ENCODE measurements at regions not wholly inside any gene's neighbourhood (a gene's known extent, or its start where the extent isn't known, plus 50 kb on each side); places are given as distances from the start of the nearest gene placed in this dataset.
"Not testable (repeated sequence)": the region's sequence is repeated elsewhere in the genome, so short reads cannot be mapped to it uniquely, and the experiment has no call there.

DNA sequence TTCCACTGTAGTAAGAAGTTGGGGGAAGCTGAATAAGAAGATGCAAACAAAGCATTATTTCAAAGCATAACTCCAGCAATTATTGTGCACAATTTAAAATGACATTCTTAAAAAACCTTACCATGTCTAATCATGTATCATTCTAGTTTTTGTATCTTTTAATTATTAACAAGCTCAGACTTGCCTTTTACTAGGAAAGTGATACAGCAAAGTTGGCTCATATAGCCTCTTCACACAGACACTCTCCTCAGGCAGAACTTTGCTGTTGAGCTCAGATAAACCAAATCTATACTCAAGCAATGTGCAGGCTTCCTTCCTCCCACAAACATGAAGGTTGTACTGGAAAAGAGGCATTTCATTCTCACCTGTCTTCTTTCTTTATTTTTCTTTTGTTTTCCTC lies 358.7 kb upstream of the EMCN start:
- Histone ChIP-seq H3K9me3 (no peaks in the 10 kb centered on the region), H3K4me3 (no peak overlapping the region), H3K36me3 (no peaks in the 10 kb centered on the region), H3K27me3 (no peaks in the 10 kb centered on the region)
- DNase-seq, result no peak

DNA sequence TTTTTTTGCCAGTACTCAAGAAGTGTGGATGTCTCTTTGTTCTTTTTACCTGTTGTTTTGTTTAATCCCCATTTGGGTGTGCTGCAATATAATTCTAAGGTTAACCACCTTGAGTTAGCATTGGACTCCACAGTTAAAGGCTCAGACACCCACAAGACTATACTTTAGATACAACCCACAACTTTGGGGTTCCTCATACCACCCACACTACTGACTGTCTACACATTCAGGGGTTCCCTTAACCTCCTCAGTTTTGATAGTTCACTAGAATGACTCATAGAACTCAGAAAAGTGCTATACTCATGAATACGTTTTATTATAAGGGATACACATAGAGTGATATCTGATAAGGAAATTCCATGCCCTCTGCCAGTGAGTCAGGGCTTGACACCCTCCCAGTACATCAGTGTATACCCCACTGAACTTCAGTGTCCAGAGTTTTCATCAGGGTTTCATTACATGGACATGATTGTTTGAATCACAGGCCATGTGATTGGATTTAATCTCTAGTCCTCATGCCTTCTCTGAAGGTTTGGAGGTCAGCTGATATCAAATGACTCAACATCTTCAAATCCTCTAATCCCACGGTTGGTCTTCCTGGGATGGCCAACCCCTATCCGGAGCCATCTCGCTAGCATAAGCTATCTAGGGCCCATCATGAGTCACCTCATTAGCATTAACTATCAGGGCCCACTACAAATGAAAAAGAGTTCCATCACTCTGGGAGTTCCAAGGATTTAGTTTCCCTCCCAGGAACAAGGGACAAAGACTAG lies 357.7 kb upstream of the EMCN start:
- no peaks in the 10 kb centered on the region for H3K27me3 ChIP-seq
- DNase-seq, result no peak
- no peaks in the 10 kb centered on the region for H3K36me3 ChIP-seq
- no peaks in the 10 kb centered on the region for H3K9me3 ChIP-seq
- no peak overlapping the region for H3K4me3 ChIP-seq

DNA sequence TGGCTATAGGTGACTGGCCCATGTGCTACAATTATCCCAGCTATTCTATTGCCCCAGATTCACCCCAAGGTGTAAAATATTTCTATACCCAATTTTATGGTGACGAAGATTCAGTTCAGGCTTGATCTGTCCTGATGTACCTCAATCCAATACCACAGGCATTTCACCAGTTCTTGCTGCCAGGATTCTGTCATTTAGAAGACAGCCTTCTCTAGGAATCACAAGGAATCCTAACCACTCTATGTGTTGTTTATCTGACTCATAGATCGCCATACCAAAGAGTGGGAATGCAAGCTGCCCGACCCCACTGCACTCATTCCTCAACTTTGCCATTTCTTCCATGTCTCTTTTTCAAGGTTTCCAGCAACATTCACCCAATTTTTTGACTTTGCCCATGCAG lies 355.0 kb upstream of the EMCN start:
- Histone ChIP-seq H3K9me3 (no peaks in the 10 kb centered on the region), H3K36me3 (no peaks in the 10 kb centered on the region), H3K27me3 (no peaks in the 10 kb centered on the region), H3K4me3 (no peak overlapping the region)
- DNase-seq, result no peak

DNA sequence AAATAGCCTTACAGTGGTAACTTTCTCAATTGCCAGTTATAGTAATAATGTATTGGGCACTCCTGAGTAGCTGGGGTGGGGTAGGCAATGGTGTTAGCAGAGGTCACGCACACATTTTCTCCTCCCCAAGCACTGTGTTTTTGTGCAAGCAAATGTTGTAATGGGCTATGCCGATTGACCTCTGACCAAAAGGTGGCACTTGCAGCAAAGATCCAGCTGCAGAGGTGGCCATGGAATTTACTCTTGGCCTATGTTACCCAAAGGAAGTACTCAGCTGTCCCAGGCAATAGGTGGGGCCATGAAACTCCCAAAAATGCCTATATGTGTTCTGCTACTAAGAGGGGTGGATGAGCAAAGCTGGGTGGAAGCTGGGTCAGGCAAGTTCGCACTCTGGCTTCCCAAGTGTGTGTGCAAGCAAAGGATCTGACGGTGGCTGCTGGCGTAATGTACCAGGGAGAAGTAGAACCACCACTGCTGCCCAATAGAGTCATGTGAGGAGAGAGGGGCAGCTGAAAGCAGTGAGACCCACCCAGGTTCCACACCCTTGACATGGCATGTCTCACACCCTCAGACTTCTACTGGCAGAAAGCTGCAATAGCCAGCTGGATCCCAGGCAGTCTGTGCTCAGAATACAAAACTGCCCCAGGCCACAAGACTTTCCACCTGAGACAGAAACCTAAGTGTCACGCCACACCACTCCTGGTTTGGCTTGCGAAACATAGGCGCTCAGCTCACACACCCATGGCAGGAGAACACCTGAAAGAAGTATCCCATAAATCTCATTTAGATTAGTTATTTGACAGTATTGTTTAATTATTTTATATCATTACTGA lies 353.3 kb upstream of the EMCN start:
- H3K9me3 ChIP-seq, result no peaks in the 10 kb centered on the region
- H3K36me3 ChIP-seq, result no peaks in the 10 kb centered on the region
- no peak for DNase-seq
- no peaks in the 10 kb centered on the region for H3K27me3 ChIP-seq
- H3K4me3 ChIP-seq, result no peak overlapping the region

DNA sequence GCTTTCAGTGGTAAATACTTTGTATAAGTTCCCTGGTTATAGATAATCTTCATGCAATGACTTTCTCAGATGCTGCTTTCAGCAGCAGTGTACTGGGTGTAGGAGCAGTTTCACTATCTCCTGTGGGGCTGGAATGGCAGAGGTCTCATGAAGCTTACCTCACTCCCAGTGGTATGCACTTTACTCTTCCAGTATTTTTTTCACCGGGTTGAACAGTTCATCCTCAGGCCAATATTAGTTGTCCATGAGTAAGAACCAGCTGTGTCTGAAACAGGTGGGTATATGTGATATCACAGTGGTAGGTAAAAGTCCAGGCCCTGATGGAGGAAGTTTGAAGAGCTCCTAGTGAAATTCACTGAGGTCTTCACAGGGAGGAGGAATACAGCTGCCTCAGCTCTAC lies 351.5 kb upstream of the EMCN start:
- DNase-seq, result no peak
- no peaks in the 10 kb centered on the region for H3K9me3 ChIP-seq
- no peak overlapping the region for H3K4me3 ChIP-seq
- no peaks in the 10 kb centered on the region for H3K27me3 ChIP-seq
- no peaks in the 10 kb centered on the region for H3K36me3 ChIP-seq

DNA sequence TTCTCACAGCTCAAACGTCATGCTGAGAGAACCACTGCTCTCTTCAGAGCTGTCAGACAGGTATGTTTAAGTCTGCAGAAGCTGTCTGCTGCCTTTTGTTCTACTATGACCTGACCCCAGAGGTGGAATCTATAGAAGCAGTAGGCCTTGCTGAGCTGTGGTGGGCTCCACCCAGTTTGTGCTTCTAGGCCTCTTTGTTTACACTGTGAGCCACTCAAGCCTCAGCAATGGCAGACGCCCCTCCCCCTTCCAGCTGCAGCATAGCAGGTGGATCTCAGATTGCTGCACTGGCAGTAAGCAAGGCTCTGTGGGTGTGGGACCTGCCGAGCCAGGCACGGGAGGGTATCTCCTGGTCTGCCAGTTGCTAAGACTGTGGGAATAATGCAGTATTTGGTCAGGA lies 350.5 kb upstream of the EMCN start:
- DNase-seq, H3K9me3 ChIP-seq, H3K36me3 ChIP-seq, H3K4me3 ChIP-seq, H3K27me3 ChIP-seq: not testable (repeated sequence)

DNA sequence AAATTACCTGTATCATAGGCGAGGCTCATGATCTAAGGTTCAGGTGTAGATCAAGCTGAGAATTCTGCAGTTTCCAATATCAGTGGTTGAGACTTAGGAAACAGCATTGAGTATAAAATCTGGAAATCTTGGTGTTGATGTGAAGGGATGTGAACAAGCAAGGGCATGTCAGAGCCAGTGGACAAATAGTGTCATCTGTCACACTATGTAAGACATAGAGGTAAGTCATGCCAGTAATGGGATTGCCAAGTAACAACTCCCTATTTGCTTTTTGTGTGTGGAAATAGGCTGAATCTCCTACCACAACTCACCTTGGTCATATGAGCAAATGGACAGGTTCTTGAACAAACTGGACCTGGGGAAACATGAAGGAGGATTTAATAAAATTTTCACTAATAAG lies 334.5 kb upstream of the EMCN start:
- DNase-seq, result no peak
- H3K36me3 ChIP-seq, result no peaks in the 10 kb centered on the region
- no peaks in the 10 kb centered on the region for H3K9me3 ChIP-seq
- H3K4me3 ChIP-seq, result no peak overlapping the region
- no peaks in the 10 kb centered on the region for H3K27me3 ChIP-seq

DNA sequence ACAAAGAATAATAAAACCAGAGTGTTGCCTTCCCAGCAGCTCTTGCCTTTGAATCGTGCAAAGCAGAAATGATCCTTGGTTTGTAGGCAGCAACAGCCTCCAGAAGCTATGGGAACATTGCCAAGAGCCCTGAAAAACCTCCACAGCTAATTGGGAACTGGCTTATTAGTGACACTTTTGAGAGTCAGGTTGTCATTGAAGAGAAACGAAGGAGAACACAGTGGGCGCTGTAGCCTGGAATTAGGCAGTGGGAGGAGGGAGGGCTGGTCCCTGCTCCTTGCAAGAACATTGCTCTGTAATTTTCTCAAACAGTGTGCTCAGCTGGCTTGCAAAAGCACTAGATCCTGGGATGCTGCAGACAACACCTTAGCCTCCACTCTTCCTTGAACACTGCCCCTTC lies 331.5 kb upstream of the EMCN start:
- Histone ChIP-seq H3K4me3 (no peak overlapping the region), H3K9me3 (no peaks in the 10 kb centered on the region), H3K36me3 (no peaks in the 10 kb centered on the region), H3K27me3 (no peaks in the 10 kb centered on the region)
- no peak for DNase-seq

DNA sequence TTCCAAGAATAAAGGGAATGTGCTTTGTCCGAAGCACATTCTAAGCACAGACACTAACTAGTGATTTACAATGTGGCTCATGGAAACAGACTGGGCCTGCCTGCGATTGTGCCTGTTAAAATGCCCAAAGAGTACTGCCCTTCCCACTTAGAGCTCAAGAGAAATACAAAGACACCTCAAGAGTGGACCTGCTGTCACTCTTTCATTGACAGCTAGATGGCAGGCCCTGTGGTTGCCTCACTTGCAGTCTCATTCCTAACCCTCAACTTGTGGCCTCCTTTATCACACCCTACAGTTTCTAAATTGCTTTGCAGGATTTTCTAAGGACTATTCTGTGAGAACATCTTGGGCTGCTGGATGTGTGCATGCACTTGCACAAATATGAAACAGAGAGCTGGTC lies 331.0 kb upstream of the EMCN start:
- no peaks in the 10 kb centered on the region for H3K27me3 ChIP-seq
- no peaks in the 10 kb centered on the region for H3K36me3 ChIP-seq
- no peaks in the 10 kb centered on the region for H3K9me3 ChIP-seq
- no peak for DNase-seq
- no peak overlapping the region for H3K4me3 ChIP-seq

DNA sequence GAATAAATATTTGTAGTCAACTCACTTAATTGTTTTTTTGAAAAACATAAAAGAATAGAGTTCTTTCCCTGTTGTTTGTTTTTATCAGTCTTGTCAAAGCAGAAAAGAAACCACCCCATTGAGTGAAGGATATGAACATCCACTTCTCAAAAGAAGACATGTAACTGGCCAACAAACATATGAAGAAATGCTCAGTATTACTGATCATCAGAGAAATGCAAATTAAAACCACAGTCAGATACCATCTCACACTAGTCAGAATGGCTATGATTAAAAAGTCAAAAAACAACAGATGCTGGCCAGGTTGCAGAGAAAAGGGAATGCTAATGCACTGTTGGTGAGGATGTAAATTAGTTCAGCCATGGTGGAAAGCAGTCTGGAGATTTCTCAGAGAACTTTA lies 326.1 kb upstream of the EMCN start:
- Histone ChIP-seq H3K27me3 (no peaks in the 10 kb centered on the region), H3K4me3 (no peak overlapping the region), H3K36me3 (no peaks in the 10 kb centered on the region), H3K9me3 (no peaks in the 10 kb centered on the region)
- no peak for DNase-seq

DNA sequence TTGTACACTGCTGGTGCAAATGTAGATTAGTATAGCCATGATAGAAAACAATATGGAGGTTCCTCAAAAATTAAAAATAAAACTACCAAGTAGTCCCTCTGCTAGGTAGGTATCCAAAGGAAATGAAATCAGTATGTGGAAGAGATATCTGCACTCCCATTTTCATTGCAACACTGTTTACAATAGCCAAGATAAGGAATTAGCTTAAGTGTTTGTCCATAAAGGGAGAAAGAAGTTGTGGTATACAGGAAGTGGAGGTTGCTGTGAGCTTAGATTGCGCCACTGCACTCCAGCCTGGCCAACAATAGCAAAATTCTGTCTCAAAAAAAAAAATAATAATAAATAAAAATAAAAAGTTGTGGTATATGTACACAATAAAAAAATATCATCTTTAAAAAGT lies 325.0 kb upstream of the EMCN start:
- Histone ChIP-seq H3K9me3 (no peaks in the 10 kb centered on the region), H3K36me3 (no peaks in the 10 kb centered on the region), H3K27me3 (no peaks in the 10 kb centered on the region), H3K4me3 (no peak overlapping the region)
- no peak for DNase-seq

DNA sequence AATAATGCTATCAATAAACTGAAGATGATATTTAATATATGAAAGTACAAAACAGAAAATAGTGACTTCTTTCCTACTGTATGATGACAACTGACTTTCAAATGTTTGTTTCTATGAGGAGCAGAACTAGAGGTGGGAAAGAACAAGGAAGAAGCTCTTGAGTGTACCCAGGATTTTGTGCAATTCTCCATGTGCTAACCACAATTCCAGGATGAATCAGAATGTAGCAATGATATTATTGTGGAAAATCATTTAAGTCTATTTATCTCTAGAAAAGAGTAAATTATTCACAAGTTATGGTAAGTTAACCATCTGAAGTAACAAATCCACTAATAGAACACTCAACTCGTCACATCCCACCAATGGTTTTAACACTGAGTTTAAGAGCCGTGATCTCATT lies 324.1 kb upstream of the EMCN start:
- no peak for DNase-seq
- no peaks in the 10 kb centered on the region for H3K27me3 ChIP-seq
- H3K4me3 ChIP-seq, result no peak overlapping the region
- H3K36me3 ChIP-seq, result no peaks in the 10 kb centered on the region
- H3K9me3 ChIP-seq, result no peaks in the 10 kb centered on the region

DNA sequence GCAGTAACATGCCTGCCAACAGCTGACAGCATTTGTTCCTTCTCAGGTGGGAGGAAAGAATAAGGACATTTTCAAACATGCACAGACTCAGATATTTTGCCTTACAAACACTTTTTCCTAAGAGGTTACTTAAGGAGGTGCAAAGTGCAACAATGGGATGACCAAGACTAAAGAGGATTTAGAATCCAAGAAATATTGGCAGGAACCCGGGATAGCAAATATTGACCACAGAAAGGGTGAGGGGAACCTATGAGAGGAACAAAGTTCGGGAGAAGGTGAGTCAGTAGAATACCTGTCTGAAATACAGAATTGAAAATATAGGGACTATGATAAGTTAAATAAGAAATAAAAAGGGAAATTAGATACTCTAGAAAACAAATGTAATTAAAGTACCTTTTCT lies 321.9 kb upstream of the EMCN start:
- H3K9me3 ChIP-seq, result no peaks in the 10 kb centered on the region
- H3K27me3 ChIP-seq, result no peaks in the 10 kb centered on the region
- DNase-seq, result no peak
- no peak overlapping the region for H3K4me3 ChIP-seq
- H3K36me3 ChIP-seq, result no peaks in the 10 kb centered on the region

DNA sequence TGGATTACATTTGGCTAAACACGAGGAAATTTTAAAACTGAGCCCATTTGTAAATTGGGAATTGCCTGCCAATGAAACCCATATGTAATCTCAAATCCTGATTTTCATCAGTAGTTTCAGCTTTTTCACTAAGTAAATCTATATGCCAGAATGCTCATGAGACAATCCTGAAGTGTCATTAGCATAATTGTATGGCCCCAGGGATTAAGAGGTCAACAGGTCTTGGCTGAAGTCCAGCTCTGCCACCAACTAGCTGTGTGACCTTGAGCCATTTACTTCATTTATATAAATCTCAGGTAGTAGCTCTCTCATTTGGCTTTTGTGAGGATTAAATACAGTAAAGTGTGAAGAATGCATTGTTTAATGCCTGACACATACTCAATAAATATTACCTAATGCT lies 320.5 kb upstream of the EMCN start:
- no peaks in the 10 kb centered on the region for H3K36me3 ChIP-seq
- H3K9me3 ChIP-seq, result no peaks in the 10 kb centered on the region
- H3K4me3 ChIP-seq, result no peak overlapping the region
- H3K27me3 ChIP-seq, result no peaks in the 10 kb centered on the region
- no peak for DNase-seq

DNA sequence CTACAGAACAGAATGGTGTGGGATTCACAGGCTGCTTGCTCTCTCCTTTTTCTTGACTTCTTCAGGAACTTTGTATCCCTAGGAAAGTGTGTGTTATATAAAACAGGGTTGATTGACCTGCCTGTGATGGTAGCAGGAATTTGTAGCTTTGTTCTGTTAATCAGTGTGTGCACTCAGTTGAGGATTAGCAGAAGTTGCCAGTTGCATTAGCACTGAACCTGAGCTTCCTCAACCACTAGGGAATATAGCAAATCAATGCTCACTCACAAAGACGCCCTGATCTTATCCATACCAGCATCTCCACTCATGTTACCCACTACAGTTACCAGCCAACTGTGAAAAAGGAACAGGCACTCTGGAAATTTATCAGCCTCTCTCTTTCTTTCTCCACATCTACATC lies 319.1 kb upstream of the EMCN start:
- no peaks in the 10 kb centered on the region for H3K9me3 ChIP-seq
- H3K36me3 ChIP-seq, result no peaks in the 10 kb centered on the region
- no peak for DNase-seq
- H3K4me3 ChIP-seq, result no peak overlapping the region
- H3K27me3 ChIP-seq, result no peaks in the 10 kb centered on the region

DNA sequence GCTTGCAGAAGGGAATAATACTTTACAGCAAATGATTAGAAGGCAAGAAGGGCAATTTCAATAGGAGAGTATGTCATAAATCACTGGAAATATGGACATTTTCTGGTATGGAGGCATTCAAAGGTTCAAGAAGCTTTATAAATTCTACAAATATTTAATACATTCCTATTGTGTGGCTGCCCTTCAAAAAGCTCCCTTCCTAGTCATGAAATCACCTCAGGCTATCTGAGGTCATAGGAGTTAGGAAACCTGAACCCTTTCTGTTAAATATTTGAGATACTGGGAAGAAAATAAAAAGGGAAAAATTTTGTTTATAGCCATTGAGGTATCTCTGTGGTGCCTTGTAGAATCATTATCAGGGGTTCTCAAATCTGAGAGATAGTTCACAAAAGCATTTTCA lies 316.8 kb upstream of the EMCN start:
- Histone ChIP-seq H3K4me3 (no peak overlapping the region), H3K9me3 (no peaks in the 10 kb centered on the region), H3K36me3 (no peaks in the 10 kb centered on the region), H3K27me3 (no peaks in the 10 kb centered on the region)
- no peak for DNase-seq

DNA sequence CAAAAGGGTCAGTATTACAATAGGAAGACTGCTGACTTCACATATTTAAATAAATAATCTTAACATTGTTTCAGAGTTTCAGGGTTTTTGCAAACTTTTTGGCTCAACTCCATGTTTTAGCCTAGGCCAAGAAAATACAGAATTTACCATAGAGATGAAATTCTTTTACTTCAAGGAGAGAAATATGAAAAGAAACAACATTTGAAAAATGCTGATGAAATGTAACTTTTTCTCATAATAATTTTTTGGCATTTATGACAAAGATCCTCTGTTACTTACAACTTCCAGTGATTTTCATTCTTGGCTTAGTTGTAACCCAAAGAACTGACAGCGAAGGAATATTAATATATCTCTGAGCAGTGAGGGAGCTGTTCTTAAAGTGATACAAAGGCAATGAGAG lies 316.1 kb upstream of the EMCN start:
- Histone ChIP-seq H3K36me3 (no peaks in the 10 kb centered on the region), H3K9me3 (no peaks in the 10 kb centered on the region), H3K27me3 (no peaks in the 10 kb centered on the region), H3K4me3 (no peak overlapping the region)
- DNase-seq, result no peak

DNA sequence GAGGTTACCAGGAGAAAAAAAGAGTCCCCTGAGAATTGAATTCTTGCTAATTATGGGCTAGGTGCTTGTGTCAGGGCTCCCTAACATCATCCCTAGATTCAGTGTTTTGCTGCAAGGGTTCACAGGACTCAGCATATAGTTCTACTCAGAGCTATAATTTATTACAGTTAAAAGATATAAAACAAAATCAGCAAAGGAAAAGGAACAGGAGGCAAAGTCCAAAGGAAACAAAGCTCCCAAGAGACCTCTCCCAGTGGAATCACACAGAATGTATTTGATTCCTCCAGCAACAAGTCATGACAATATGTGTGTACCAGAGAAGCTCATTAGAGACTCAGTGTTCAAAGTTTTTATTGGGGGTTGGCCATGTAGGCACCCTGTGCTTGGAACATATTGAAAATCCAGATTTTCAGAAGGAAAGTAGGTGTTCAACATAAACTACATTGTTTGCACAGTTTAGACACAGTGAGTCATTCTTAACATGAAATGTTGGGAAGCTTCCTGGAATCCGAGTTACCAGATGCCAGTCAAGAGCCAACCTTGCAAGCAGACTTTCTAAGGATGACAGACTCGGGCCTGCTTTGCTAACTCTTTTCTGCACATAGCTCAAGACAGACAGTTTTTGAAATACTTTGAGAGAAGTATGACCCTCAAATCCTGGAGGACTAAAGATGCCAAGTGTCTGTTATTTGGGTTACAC lies 311.3 kb upstream of the EMCN start:
- Histone ChIP-seq H3K9me3 (no peaks in the 10 kb centered on the region), H3K36me3 (no peaks in the 10 kb centered on the region), H3K4me3 (no peak overlapping the region), H3K27me3 (no peaks in the 10 kb centered on the region)
- peak; percentile 11 for DNase-seq
